Astrocyte (in vitro differentiated cells and primary cell): ENCODE measurements at regions not wholly inside any gene's neighbourhood (a gene's known extent, or its start where the extent isn't known, plus 50 kb on each side); places are given as distances from the start of the nearest gene placed in this dataset.
"Not testable (repeated sequence)": the region's sequence is repeated elsewhere in the genome, so short reads cannot be mapped to it uniquely, and the experiment has no call there.

Source experiments
- DNase-seq: peaks from one replicate; pipeline ENCODE4 v3.0.0-alpha.2; 2010; ENCODE audit warnings: low read depth
- FAIRE-seq: peaks from 2 replicates; lab custom pipeline; 2011; peaks lifted over from hg19 to GRCh38; lab: Jason Lieb, UNC
- H2AFZ ChIP-seq: 2 replicates; pipeline ENCODE4 v1.6.0; 2012; ENCODE audit warnings: low read depth, low read length, inconsistent platforms
- H3K27ac ChIP-seq: 2 replicates; pipeline ENCODE4 v1.5.1; 2011; ENCODE audit warnings: low read depth, low read length, inconsistent platforms
- H3K27me3 ChIP-seq: 2 replicates; pipeline ENCODE4 v1.6.0; 2011; ENCODE audit warnings: low read length, inconsistent platforms; ENCODE audit not compliant: insufficient read depth
- H3K36me3 ChIP-seq: 2 replicates; pipeline ENCODE4 v1.5.1; 2011; ENCODE audit warnings: low read length, inconsistent platforms; ENCODE audit not compliant: insufficient read depth
- H3K4me1 ChIP-seq: 2 replicates; pipeline ENCODE4 v1.5.1; 2011; ENCODE audit warnings: low read length, inconsistent platforms; ENCODE audit not compliant: insufficient read depth
- H3K4me2 ChIP-seq: 2 replicates; pipeline ENCODE4 v1.6.0; 2012; ENCODE audit warnings: low read length, inconsistent platforms
- H3K4me3 ChIP-seq: 2 replicates; pipeline ENCODE4 v1.5.1; 2011; ENCODE audit warnings: low read depth, mild to moderate bottlenecking, low read length, inconsistent platforms; ENCODE audit not compliant: insufficient read depth
- H3K79me2 ChIP-seq: 2 replicates; pipeline ENCODE4 v1.6.0; 2012; ENCODE audit warnings: mild to moderate bottlenecking, low read length, inconsistent platforms; ENCODE audit not compliant: insufficient read depth
- H3K9ac ChIP-seq: 2 replicates; pipeline ENCODE4 v1.6.0; 2012; ENCODE audit warnings: mild to moderate bottlenecking, low read length, inconsistent platforms
- H3K9me3 ChIP-seq: 2 replicates; pipeline ENCODE4 v1.5.1; 2012; ENCODE audit warnings: low read depth, mild to moderate bottlenecking, low read length, inconsistent platforms; ENCODE audit not compliant: insufficient read depth
- H4K20me1 ChIP-seq: 2 replicates; pipeline ENCODE4 v1.6.0; 2012; ENCODE audit warnings: low read length, inconsistent platforms; ENCODE audit not compliant: insufficient read depth
- H3K27ac Mint-ChIP-seq: one replicate; pipeline ENCODE4 v1.8.0; 2021; ENCODE audit warnings: mild to moderate bottlenecking, mixed read lengths; ENCODE audit not compliant: unreplicated experiment
- H3K27me3 Mint-ChIP-seq: one replicate; pipeline ENCODE4 v1.8.0; 2021; ENCODE audit warnings: low read depth, mixed read lengths; ENCODE audit not compliant: unreplicated experiment
- H3K36me3 Mint-ChIP-seq: one replicate; pipeline ENCODE4 v1.8.0; 2021; ENCODE audit warnings: low read depth, mixed read lengths; ENCODE audit not compliant: unreplicated experiment
- H3K4me1 Mint-ChIP-seq: one replicate; pipeline ENCODE4 v1.8.0; 2021; ENCODE audit warnings: low read depth, mixed read lengths; ENCODE audit not compliant: unreplicated experiment
- H3K4me3 Mint-ChIP-seq: one replicate; pipeline ENCODE4 v1.8.0; 2021; ENCODE audit warnings: mild to moderate bottlenecking, moderate library complexity, mixed read lengths; ENCODE audit not compliant: unreplicated experiment
- H3K9me3 Mint-ChIP-seq: one replicate; pipeline ENCODE4 v1.8.0; 2021; ENCODE audit warnings: mild to moderate bottlenecking, mixed read lengths; ENCODE audit not compliant: unreplicated experiment

- not testable (repeated sequence) for FAIRE-seq, H3K27ac Mint-ChIP-seq, H3K27me3 ChIP-seq, H3K9me3 ChIP-seq, H3K36me3 Mint-ChIP-seq, H3K27ac ChIP-seq, DNase-seq, H4K20me1 ChIP-seq, H3K79me2 ChIP-seq, H3K9ac ChIP-seq, H3K4me3 ChIP-seq, H2AFZ ChIP-seq, H3K4me1 Mint-ChIP-seq, H3K4me1 ChIP-seq, H3K9me3 Mint-ChIP-seq, H3K4me3 Mint-ChIP-seq, H3K4me2 ChIP-seq, H3K36me3 ChIP-seq, H3K27me3 Mint-ChIP-seq
Measured at GRCh38 chr2:87679950-87680349, 67.9 kb upstream of the PLGLB2 start.

GRCh38 chr2:87680691-87681090, 67.2 kb upstream of the PLGLB2 start:
- H3K4me3 ChIP-seq, H2AFZ ChIP-seq, H3K36me3 Mint-ChIP-seq, H3K27ac ChIP-seq, H3K9me3 ChIP-seq, H3K9ac ChIP-seq, H3K27ac Mint-ChIP-seq, H3K79me2 ChIP-seq, H4K20me1 ChIP-seq, H3K4me2 ChIP-seq, H3K27me3 ChIP-seq, H3K36me3 ChIP-seq, H3K4me1 ChIP-seq, H3K4me1 Mint-ChIP-seq, H3K4me3 Mint-ChIP-seq, H3K27me3 Mint-ChIP-seq, H3K9me3 Mint-ChIP-seq, DNase-seq: not testable (repeated sequence)
- FAIRE-seq, result peak; percentile 23

- not testable (repeated sequence) for H3K27ac Mint-ChIP-seq, H3K79me2 ChIP-seq, H3K9me3 Mint-ChIP-seq, H3K4me3 ChIP-seq, FAIRE-seq, H3K9ac ChIP-seq, H3K4me1 ChIP-seq, H3K4me2 ChIP-seq, H3K9me3 ChIP-seq, H3K27ac ChIP-seq, H4K20me1 ChIP-seq, H3K27me3 Mint-ChIP-seq, H3K27me3 ChIP-seq, H3K4me1 Mint-ChIP-seq, H3K36me3 ChIP-seq, H2AFZ ChIP-seq, H3K4me3 Mint-ChIP-seq, H3K36me3 Mint-ChIP-seq
- DNase-seq, result peak; percentile 17
Measured at GRCh38 chr2:87683451-87683850, 64.4 kb upstream of the PLGLB2 start.

- not testable (repeated sequence) for H3K9me3 Mint-ChIP-seq, FAIRE-seq, DNase-seq, H3K27me3 ChIP-seq, H2AFZ ChIP-seq, H3K27ac Mint-ChIP-seq, H3K4me2 ChIP-seq, H4K20me1 ChIP-seq, H3K4me3 Mint-ChIP-seq, H3K36me3 Mint-ChIP-seq, H3K9me3 ChIP-seq, H3K9ac ChIP-seq, H3K4me3 ChIP-seq, H3K36me3 ChIP-seq, H3K4me1 Mint-ChIP-seq, H3K27ac ChIP-seq, H3K4me1 ChIP-seq, H3K27me3 Mint-ChIP-seq, H3K79me2 ChIP-seq
Measured at GRCh38 chr2:87683961-87684360, 63.9 kb upstream of the PLGLB2 start.

- not testable (repeated sequence) for H3K36me3 ChIP-seq, H3K36me3 Mint-ChIP-seq, H3K27me3 Mint-ChIP-seq, H3K27me3 ChIP-seq, H3K79me2 ChIP-seq, H3K27ac Mint-ChIP-seq, H3K27ac ChIP-seq, H2AFZ ChIP-seq, H3K4me1 ChIP-seq, H3K4me3 ChIP-seq, H3K4me3 Mint-ChIP-seq, H3K9me3 ChIP-seq, FAIRE-seq, H4K20me1 ChIP-seq, H3K9ac ChIP-seq, H3K4me2 ChIP-seq, H3K9me3 Mint-ChIP-seq, H3K4me1 Mint-ChIP-seq
- DNase-seq, result peak; percentile 1
Measured at GRCh38 chr2:87685558-87685957, 62.3 kb upstream of the PLGLB2 start.

GRCh38 chr2:87686873-87687549, 60.9 kb upstream of the PLGLB2 start:
- H3K27me3 ChIP-seq, H3K27me3 Mint-ChIP-seq, H3K9ac ChIP-seq, H4K20me1 ChIP-seq, H3K4me2 ChIP-seq, H3K9me3 Mint-ChIP-seq, H3K36me3 Mint-ChIP-seq, H3K4me1 Mint-ChIP-seq, H3K79me2 ChIP-seq, H3K27ac ChIP-seq, H3K36me3 ChIP-seq, H3K4me3 Mint-ChIP-seq, H3K27ac Mint-ChIP-seq, H3K4me3 ChIP-seq, H3K4me1 ChIP-seq, H3K9me3 ChIP-seq, FAIRE-seq, H2AFZ ChIP-seq, DNase-seq: not testable (repeated sequence)
